ENCODE measurements at regions not wholly inside any gene's neighbourhood (a gene's known extent, or its start where the extent isn't known, plus 50 kb on each side); places are given as distances from the start of the nearest gene placed in this dataset.

- Histone ChIP-seq H3K4me1 (ENCODE audit: insufficient read depth) (no peaks in the 10 kb centered on the region), H3K27me3 (no peaks in the 10 kb centered on the region), H3K27ac (no peak overlapping the region), H3K9me3 (no peaks in the 10 kb centered on the region), H3K4me3 (no peak overlapping the region), H3K36me3 (no peaks in the 10 kb centered on the region)
- 52 to 84% (median 71%) methylated on average over 1 of the region's 1 CpG for WGBS, 3 donors
- intact Hi-C loops (cut with DNase I), result no loop called here
- TF ChIP-seq EP300 (IDR thresholded peaks at IDR 0.05), result no peak
- no peak for TF ChIP-seq POLR2A (IDR thresholded peaks at IDR 0.05)
- no peak for TF ChIP-seq CTCF (IDR thresholded peaks at IDR 0.05)
- no peak for DNase-seq
Observed at GRCh38 chr14:53896726-53897125, 59.9 kb downstream of the BMP4 start.

- 3 to 5% (median 4%) methylated on average over 2 of the region's 2 CpGs for WGBS, 3 donors
- H3K9me3 ChIP-seq, result no peaks in the 10 kb centered on the region
- TF ChIP-seq POLR2A (IDR thresholded peaks at IDR 0.05), result no peak
- TF ChIP-seq CTCF (IDR thresholded peaks at IDR 0.05), result no peak
- no peak for TF ChIP-seq EP300 (IDR thresholded peaks at IDR 0.05)
- H3K27me3 ChIP-seq, result no peaks in the 10 kb centered on the region
- H3K4me3 ChIP-seq, result no peak overlapping the region
- DNase-seq, result no peak
- no peaks in the 10 kb centered on the region for H3K4me1 ChIP-seq (ENCODE audit: insufficient read depth)
- intact Hi-C loops (cut with DNase I), result no loop called here
- no peaks in the 10 kb centered on the region for H3K36me3 ChIP-seq
- H3K27ac ChIP-seq, result no peak overlapping the region
Observed at GRCh38 chr14:53894456-53894855, 62.2 kb downstream of the BMP4 start.

GRCh38 chr14:53893374-53893773 is 63.3 kb downstream of the BMP4 start:
- H3K9me3 ChIP-seq, result no peaks in the 10 kb centered on the region
- TF ChIP-seq POLR2A (IDR thresholded peaks at IDR 0.05) (no peak), EP300 (IDR thresholded peaks at IDR 0.05) (no peak), CTCF (IDR thresholded peaks at IDR 0.05) (no peak)
- no peak for DNase-seq
- WGBS, 3 donors, result 97 to 98% (median 97%) methylated on average over 2 of the region's 2 CpGs
- no peak overlapping the region for H3K27ac ChIP-seq
- H3K27me3 ChIP-seq, result no peaks in the 10 kb centered on the region
- intact Hi-C loops (cut with DNase I), result no loop called here
- no peaks in the 10 kb centered on the region for H3K4me1 ChIP-seq (ENCODE audit: insufficient read depth)
- no peak overlapping the region for H3K4me3 ChIP-seq
- H3K36me3 ChIP-seq, result no peaks in the 10 kb centered on the region

- 63 to 65% (median 63%) methylated on average over 3 of the region's 3 CpGs for WGBS, 3 donors
- intact Hi-C loops (cut with DNase I), result no loop called here
- Histone ChIP-seq H3K27ac (no peak overlapping the region), H3K27me3 (no peaks in the 10 kb centered on the region), H3K4me3 (no peak overlapping the region), H3K4me1 (ENCODE audit: insufficient read depth) (no peaks in the 10 kb centered on the region), H3K9me3 (no peaks in the 10 kb centered on the region), H3K36me3 (no peaks in the 10 kb centered on the region)
- TF ChIP-seq EP300 (IDR thresholded peaks at IDR 0.05), result no peak
- TF ChIP-seq CTCF (IDR thresholded peaks at IDR 0.05), result no peak
- TF ChIP-seq POLR2A (IDR thresholded peaks at IDR 0.05), result no peak
- DNase-seq, result no peak
Observed at GRCh38 chr14:53890611-53891101, 66.0 kb downstream of the BMP4 start.

Measured in ovary (tissue), 7 donors.